T-cell (primary cell): ENCODE measurements at regions not wholly inside any gene's neighbourhood (a gene's known extent, or its start where the extent isn't known, plus 50 kb on each side); places are given as distances from the start of the nearest gene placed in this dataset.

Experiments used
- ATAC-seq, 4 experiments: fragments of 200-7000 bp in 3 of 4; fragments of 150-1000 bp in 1 of 4; cut with Tn5 transposase; replicated peaks in 1 of 4; 1 replicate in 3 of 4; 2 replicates in 1 of 4; pipeline ENCODE4 v1.10.0; 2021; ENCODE audit warnings: moderate library complexity in 3 of 4, mild to moderate bottlenecking in 2 of 4, moderate number of reproducible peaks in 1 of 4
- CTCF ChIA-PET, 2 donors: fragments of 300-600 bp; sonication (Branson Sonifier 250); formaldehyde crosslinking; loops; one replicate each; lab custom pipeline; 2022; ENCODE audit warnings: antibody characterized with exemption in 2 of 2; lab: Charles Lee
- POLR2A ChIA-PET, 2 donors: fragments of 300-600 bp; sonication (Branson Sonifier 250); formaldehyde crosslinking; loops; one replicate each; lab custom pipeline; 2022; ENCODE audit warnings: antibody characterized with exemption in 2 of 2; lab: Charles Lee
- DNase-seq, 35 experiments: peaks; one replicate each; pipeline versions ENCODE4 v3.0.0 to v3.0.0-alpha.2; 2013 to 2023
- H3K27ac ChIP-seq: one replicate; pipeline ENCODE4 v1.5.1; 2013; ENCODE audit warnings: low read length
- H3K27me3 ChIP-seq, 2 experiments: replicated peaks in 1 of 2; 1 replicate in 1 of 2; 2 replicates in 1 of 2; pipeline versions ENCODE4 v1.6.1 to v1.7.0; 2013; ENCODE audit warnings: low read length in 1 of 2, mixed read lengths in 1 of 2; ENCODE audit not compliant: control insufficient read depth in 2 of 2, insufficient read depth in 2 of 2; ENCODE audit errors: extremely low read depth in 1 of 2
- H3K36me3 ChIP-seq, 2 donors: 1 replicate in 1 of 2; 2 replicates in 1 of 2; pipeline versions ENCODE4 v1.6.1 to v1.7.0; 2013; ENCODE audit warnings: low read length in 1 of 2; ENCODE audit not compliant: control insufficient read depth in 2 of 2, insufficient read depth in 1 of 2; ENCODE audit errors: extremely low read depth in 1 of 2
- H3K4me1 ChIP-seq, 2 experiments: 1 replicate in 1 of 2; 2 replicates in 1 of 2; pipeline versions ENCODE4 v1.6.1 to v1.7.0; 2013; ENCODE audit warnings: low read length in 2 of 2, mixed read lengths in 1 of 2; ENCODE audit not compliant: insufficient read depth in 2 of 2, control insufficient read depth in 1 of 2; ENCODE audit errors: extremely low read depth in 1 of 2
- H3K4me3 ChIP-seq, 2 donors: 1 replicate in 1 of 2; 2 replicates in 1 of 2; pipeline versions ENCODE4 v1.5.1 to v1.7.0; 2013; ENCODE audit warnings: mild to moderate bottlenecking in 2 of 2, low read length in 1 of 2, moderate library complexity in 1 of 2; ENCODE audit not compliant: control insufficient read depth in 1 of 2; ENCODE audit errors: extremely low read depth in 1 of 2
- H3K9me3 ChIP-seq: 2 replicates; pipeline ENCODE4 v1.7.0; 2013
- H3K27ac Mint-ChIP-seq, 2 donors: one replicate each; pipeline ENCODE4 v1.8.0; 2020 to 2021; ENCODE audit warnings: mild to moderate bottlenecking in 2 of 2, mixed read lengths in 2 of 2
- H3K27me3 Mint-ChIP-seq, 2 donors: one replicate each; pipeline ENCODE4 v1.8.0; 2021 to 2022; ENCODE audit warnings: mixed read lengths in 2 of 2
- H3K36me3 Mint-ChIP-seq: one replicate; pipeline ENCODE4 v1.8.0; 2021; ENCODE audit warnings: mixed read lengths
- H3K4me1 Mint-ChIP-seq, 3 donors: one replicate each; pipeline ENCODE4 v1.8.0; 2020 to 2022; ENCODE audit warnings: mixed read lengths in 3 of 3, mild to moderate bottlenecking in 1 of 3
- H3K4me3 Mint-ChIP-seq, 3 donors: one replicate each; pipeline ENCODE4 v1.8.0; 2020 to 2022; ENCODE audit warnings: mild to moderate bottlenecking in 3 of 3, mixed read lengths in 3 of 3, moderate library complexity in 3 of 3
- H3K9me3 Mint-ChIP-seq, 3 donors: one replicate each; pipeline ENCODE4 v1.8.0; 2020 to 2022; ENCODE audit warnings: mixed read lengths in 3 of 3
- WGBS: methylation state at CpG from one replicate; pipeline ENCODE4 v1.1.5; 2013; ENCODE audit warnings: missing lambda C conversion rate; ENCODE audit not compliant: insufficient coverage; 5-methylcytosine and 5-hydroxymethylcytosine counted together

- H3K9me3 ChIP-seq: no peaks in the 10 kb centered on the region
- no peaks in the 10 kb centered on the region for H3K36me3 ChIP-seq
- ATAC-seq (no peak), DNase-seq (no peak)
- H3K4me1 ChIP-seq: no peaks in the 10 kb centered on the region
- Mint-ChIP-seq H3K4me3 (no peak overlapping the region), H3K27me3 (no peaks in the 10 kb centered on the region), H3K4me1 (no peaks in the 10 kb centered on the region), H3K9me3 (peaks cover 13 to 24% (median 17%) of the 10 kb centered on the region in 3 donors), H3K36me3 (no peaks in the 10 kb centered on the region), H3K27ac (no peak overlapping the region)
- WGBS: no CpG with 5 or more reads among the region's 2 CpGs
- H3K4me3 ChIP-seq: no peak overlapping the region
- H3K27ac ChIP-seq: no peak overlapping the region
- ChIA-PET POLR2A (interaction anchor here in 1 of 2 donors (0.7 kb wide), 1 partner anchor 143 kb away, joined by 3 read pairs; no protein-coding TSS in a partner anchor), CTCF (no interaction called here)
- no peaks in the 10 kb centered on the region for H3K27me3 ChIP-seq
Observed at GRCh38 chr13:68375004-68375403, 1144.9 kb upstream of the PCDH9 start.

DNA sequence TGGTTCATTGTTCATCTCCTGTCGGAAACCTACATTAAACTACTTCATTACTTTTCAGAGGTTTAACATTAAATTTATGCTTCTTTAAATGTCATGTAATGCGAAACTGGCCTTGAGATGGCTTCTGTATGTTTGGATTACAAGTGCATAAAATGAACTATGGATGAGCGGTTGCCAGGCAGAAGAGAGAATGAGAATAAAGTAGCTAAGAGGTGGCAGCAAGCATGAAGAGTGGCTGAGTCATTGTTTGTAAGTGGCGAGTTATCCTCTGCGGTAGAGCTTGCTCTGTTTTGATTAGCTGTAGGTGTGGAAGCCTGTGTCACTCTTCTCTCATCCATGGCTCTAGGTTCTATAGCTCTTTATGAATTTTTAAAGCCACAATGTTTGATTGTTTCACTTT, 1139.6 kb upstream of the PCDH9 start:
- Mint-ChIP-seq H3K9me3 (peaks cover 22 to 37% (median 24%) of the 10 kb centered on the region in 3 donors), H3K27me3 (no peaks in the 10 kb centered on the region), H3K36me3 (no peaks in the 10 kb centered on the region), H3K4me3 (no peak overlapping the region), H3K27ac (no peak overlapping the region), H3K4me1 (no peaks in the 10 kb centered on the region)
- no peaks in the 10 kb centered on the region for H3K4me1 ChIP-seq
- H3K9me3 ChIP-seq: no peaks in the 10 kb centered on the region
- H3K36me3 ChIP-seq: no peaks in the 10 kb centered on the region
- ChIA-PET CTCF (no interaction called here), POLR2A (interaction anchor here in 1 of 2 donors (0.6 kb wide), 1 partner anchor 134 kb away, joined by 6 read pairs; no protein-coding TSS in a partner anchor)
- 49% methylated on average over 2 of the region's 5 CpGs for WGBS
- ATAC-seq (no peak), DNase-seq (no peak)
- H3K4me3 ChIP-seq: no peak overlapping the region
- H3K27ac ChIP-seq: no peak overlapping the region
- H3K27me3 ChIP-seq: no peaks in the 10 kb centered on the region

DNA sequence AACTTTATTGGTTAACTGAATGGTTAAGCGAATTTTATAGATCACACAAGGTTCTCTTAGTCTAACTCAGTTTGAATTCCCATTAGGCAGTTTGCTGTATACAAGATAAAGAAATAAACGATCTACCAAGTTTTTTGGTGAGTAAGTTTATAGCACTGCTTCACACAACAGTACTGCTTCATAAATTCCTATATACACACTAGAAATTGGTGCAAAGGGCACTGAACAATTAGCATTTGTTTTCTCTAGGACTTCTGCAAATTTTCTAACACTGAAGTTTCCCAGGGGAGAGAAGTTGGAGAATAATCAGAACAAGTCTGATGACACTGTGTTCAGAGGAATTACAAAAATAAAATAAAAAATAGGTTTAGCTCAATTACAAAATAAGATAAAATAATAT, 1138.8 kb upstream of the PCDH9 start:
- ATAC-seq: no peak
- CTCF ChIA-PET: no interaction called here

GRCh38 chr13:68359105-68359504, 1129.0 kb upstream of the PCDH9 start:
- H3K4me1 Mint-ChIP-seq: no peaks in the 10 kb centered on the region
- no peaks in the 10 kb centered on the region for H3K27me3 Mint-ChIP-seq
- Histone ChIP-seq H3K36me3 (no peaks in the 10 kb centered on the region), H3K4me1 (no peaks in the 10 kb centered on the region), H3K27me3 (no peaks in the 10 kb centered on the region), H3K9me3 (no peaks in the 10 kb centered on the region), H3K27ac (no peak overlapping the region), H3K4me3 (no peak overlapping the region)
- ChIA-PET CTCF (no interaction called here), POLR2A (no interaction called here)
- no peak overlapping the region for H3K4me3 Mint-ChIP-seq
- DNase-seq: no peak
- WGBS: no CpG with 5 or more reads among the region's 1 CpG
- H3K36me3 Mint-ChIP-seq: no peaks in the 10 kb centered on the region
- peaks cover 1 to 4% (median 3%) of the 10 kb centered on the region in 3 donors for H3K9me3 Mint-ChIP-seq
- ATAC-seq: no peak
- H3K27ac Mint-ChIP-seq: no peak overlapping the region

More for the DNA sequence above, 1138.8 kb upstream of the PCDH9 start:
- no peaks in the 10 kb centered on the region for H3K4me1 Mint-ChIP-seq
- no peaks in the 10 kb centered on the region for H3K9me3 ChIP-seq
- POLR2A ChIA-PET: no interaction called here
- no peak overlapping the region for H3K4me3 ChIP-seq
- H3K27me3 ChIP-seq: no peaks in the 10 kb centered on the region
- no peak overlapping the region for H3K27ac ChIP-seq
- H3K4me1 ChIP-seq: no peaks in the 10 kb centered on the region
- peaks cover 25 to 37% (median 26%) of the 10 kb centered on the region in 3 donors for H3K9me3 Mint-ChIP-seq
- H3K36me3 ChIP-seq: no peaks in the 10 kb centered on the region
- no peak for DNase-seq
- H3K27me3 Mint-ChIP-seq: no peaks in the 10 kb centered on the region
- H3K4me3 Mint-ChIP-seq: no peak overlapping the region
- H3K27ac Mint-ChIP-seq: no peak overlapping the region
- no peaks in the 10 kb centered on the region for H3K36me3 Mint-ChIP-seq
- no CpG with 5 or more reads among the region's 2 CpGs for WGBS

DNA sequence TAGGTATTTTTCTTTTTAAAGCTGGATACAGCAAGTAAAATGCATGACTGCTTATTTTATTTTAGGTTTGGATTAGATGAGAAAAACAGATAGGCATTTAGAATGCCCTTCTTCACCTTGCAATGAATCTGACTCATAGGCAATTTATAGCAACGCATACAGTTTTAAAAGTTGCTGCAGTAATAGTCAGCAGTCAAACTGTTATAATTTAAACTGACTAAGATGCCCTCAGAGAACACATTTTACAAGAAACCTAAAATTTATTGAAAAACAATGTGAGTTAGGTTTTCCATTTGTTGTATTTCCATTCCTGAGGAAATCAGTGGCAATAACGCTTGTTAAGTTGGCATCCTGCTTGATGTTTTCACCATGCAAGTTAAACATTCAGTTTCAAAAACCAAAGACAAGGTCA, 1128.2 kb upstream of the PCDH9 start:
- 100% methylated on average over 1 of the region's 2 CpGs for WGBS
- Mint-ChIP-seq H3K4me3 (no peak overlapping the region), H3K27me3 (no peaks in the 10 kb centered on the region), H3K4me1 (no peaks in the 10 kb centered on the region), H3K9me3 (peaks cover 5 to 8% (median 6%) of the 10 kb centered on the region in 3 donors), H3K27ac (no peak overlapping the region), H3K36me3 (no peaks in the 10 kb centered on the region)
- no peak for ATAC-seq
- CTCF ChIA-PET: no interaction called here
- POLR2A ChIA-PET: no interaction called here
- no peak overlapping the region for H3K4me3 ChIP-seq
- no peak for DNase-seq
- H3K27ac ChIP-seq: no peak overlapping the region
- no peaks in the 10 kb centered on the region for H3K9me3 ChIP-seq
- no peaks in the 10 kb centered on the region for H3K36me3 ChIP-seq
- no peaks in the 10 kb centered on the region for H3K27me3 ChIP-seq
- no peaks in the 10 kb centered on the region for H3K4me1 ChIP-seq

- CTCF ChIA-PET: no interaction called here
- WGBS: no CpG with 5 or more reads among the region's 2 CpGs
- POLR2A ChIA-PET: no interaction called here
- Mint-ChIP-seq H3K36me3 (no peaks in the 10 kb centered on the region), H3K9me3 (peaks cover 13 to 19% (median 14%) of the 10 kb centered on the region in 3 donors), H3K4me3 (no peak overlapping the region), H3K27ac (no peak overlapping the region), H3K27me3 (no peaks in the 10 kb centered on the region), H3K4me1 (no peaks in the 10 kb centered on the region)
- H3K4me3 ChIP-seq: no peak overlapping the region
- no peaks in the 10 kb centered on the region for H3K4me1 ChIP-seq
- no peaks in the 10 kb centered on the region for H3K27me3 ChIP-seq
- ATAC-seq (no peak), DNase-seq (no peak)
- no peaks in the 10 kb centered on the region for H3K9me3 ChIP-seq
- no peaks in the 10 kb centered on the region for H3K36me3 ChIP-seq
- no peak overlapping the region for H3K27ac ChIP-seq
Observed at GRCh38 chr13:68350554-68350953, 1120.4 kb upstream of the PCDH9 start.

DNA sequence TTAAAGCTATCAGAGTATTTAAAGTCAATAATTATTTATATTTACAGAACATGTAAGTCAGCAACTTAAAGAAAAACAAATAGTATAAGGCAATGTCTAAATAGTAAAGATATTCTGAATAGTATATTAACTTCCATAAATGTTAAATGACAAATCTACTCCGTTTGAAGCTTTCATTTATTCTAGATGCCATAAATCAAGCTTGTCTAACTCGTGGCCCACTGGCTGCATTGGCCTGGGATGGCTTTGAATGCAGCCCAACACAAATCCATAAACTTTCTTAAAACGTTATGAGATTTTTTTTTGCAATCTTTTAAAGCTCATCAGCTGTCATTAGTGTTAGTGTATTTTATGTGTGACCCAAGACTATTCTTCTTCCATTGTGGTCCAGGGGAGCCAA, 1117.1 kb upstream of the PCDH9 start:
- Mint-ChIP-seq H3K4me1 (no peaks in the 10 kb centered on the region), H3K27ac (no peak overlapping the region), H3K9me3 (peaks cover 13 to 20% (median 14%) of the 10 kb centered on the region in 3 donors), H3K27me3 (no peaks in the 10 kb centered on the region), H3K4me3 (no peak overlapping the region), H3K36me3 (no peaks in the 10 kb centered on the region)
- no peaks in the 10 kb centered on the region for H3K4me1 ChIP-seq
- no peaks in the 10 kb centered on the region for H3K36me3 ChIP-seq
- no peaks in the 10 kb centered on the region for H3K27me3 ChIP-seq
- H3K4me3 ChIP-seq: no peak overlapping the region
- CTCF ChIA-PET: no interaction called here
- no peaks in the 10 kb centered on the region for H3K9me3 ChIP-seq
- no peak overlapping the region for H3K27ac ChIP-seq
- POLR2A ChIA-PET: no interaction called here
- no peak for DNase-seq
- ATAC-seq: no peak
- WGBS: no CpG with 5 or more reads among the region's 3 CpGs
